Neural progenitor cell (in vitro differentiated cells): ENCODE measurements at regions not wholly inside any gene's neighbourhood (a gene's known extent, or its start where the extent isn't known, plus 50 kb on each side); places are given as distances from the start of the nearest gene placed in this dataset.

Experiments
- EZH2 ChIP-seq: fragments of 200-600 bp; sonication (generic); IDR thresholded peaks from 2 replicates; pipeline ENCODE4 v1.6.1; 2017; ENCODE audit warnings: antibody characterized with exemption, mild to moderate bottlenecking, moderate library complexity
- TF ChIP-seq, protein P1 (sequence below): fragments of 200-600 bp; sonication (generic); IDR thresholded peaks from 2 replicates; pipeline ENCODE4 v1.5.1; 2017; ENCODE audit warnings: antibody characterized with exemption, mild to moderate bottlenecking

DNA sequence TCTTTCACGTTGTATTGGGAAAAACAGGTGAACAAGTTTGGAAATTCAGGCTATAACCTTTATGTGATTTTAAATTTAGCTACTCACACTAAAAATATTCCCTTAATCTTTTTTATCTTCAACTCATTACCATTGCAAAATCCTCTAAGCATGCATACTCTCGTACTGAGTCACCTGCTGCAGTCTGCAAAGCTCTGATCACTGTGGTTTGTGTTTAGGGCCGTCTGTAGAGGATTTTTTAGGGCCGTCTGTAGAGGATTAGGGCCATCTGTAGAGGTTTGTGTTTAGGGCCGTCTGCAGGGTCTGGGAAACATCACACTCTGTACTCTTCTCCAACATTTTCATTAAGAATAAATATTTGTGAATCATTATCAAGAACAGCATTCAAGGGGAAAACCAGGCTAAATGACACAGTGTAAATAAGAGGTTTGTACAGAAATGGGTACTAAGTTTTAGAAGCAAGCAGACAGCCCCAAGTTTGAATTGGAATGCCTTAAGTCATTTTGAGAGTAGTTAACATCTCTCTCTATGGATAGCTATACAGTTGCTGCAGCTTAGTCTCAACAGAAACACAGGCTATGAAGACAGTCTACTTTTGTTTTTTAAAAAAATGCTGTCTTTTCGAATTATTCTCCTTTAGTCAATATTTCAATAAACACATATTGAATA, 155.0 kb upstream of the TSLP start:
- TF ChIP-seq EZH2, result no peak
- TF ChIP-seq, protein P1, sequence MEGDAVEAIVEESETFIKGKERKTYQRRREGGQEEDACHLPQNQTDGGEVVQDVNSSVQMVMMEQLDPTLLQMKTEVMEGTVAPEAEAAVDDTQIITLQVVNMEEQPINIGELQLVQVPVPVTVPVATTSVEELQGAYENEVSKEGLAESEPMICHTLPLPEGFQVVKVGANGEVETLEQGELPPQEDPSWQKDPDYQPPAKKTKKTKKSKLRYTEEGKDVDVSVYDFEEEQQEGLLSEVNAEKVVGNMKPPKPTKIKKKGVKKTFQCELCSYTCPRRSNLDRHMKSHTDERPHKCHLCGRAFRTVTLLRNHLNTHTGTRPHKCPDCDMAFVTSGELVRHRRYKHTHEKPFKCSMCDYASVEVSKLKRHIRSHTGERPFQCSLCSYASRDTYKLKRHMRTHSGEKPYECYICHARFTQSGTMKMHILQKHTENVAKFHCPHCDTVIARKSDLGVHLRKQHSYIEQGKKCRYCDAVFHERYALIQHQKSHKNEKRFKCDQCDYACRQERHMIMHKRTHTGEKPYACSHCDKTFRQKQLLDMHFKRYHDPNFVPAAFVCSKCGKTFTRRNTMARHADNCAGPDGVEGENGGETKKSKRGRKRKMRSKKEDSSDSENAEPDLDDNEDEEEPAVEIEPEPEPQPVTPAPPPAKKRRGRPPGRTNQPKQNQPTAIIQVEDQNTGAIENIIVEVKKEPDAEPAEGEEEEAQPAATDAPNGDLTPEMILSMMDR, result no peak
